ENCODE measurements at regions not wholly inside any gene's neighbourhood (a gene's known extent, or its start where the extent isn't known, plus 50 kb on each side); places are given as distances from the start of the nearest gene placed in this dataset.

GRCh38 chr5:173667702-173668101 lies 51.3 kb upstream of the BOD1 start:
- Histone ChIP-seq H3K4me3 (no peak overlapping the region), H3K36me3 (no peaks in the 10 kb centered on the region), H3K4me1 (peaks cover 0 to 8% (median 0%) of the 10 kb centered on the region in 3 donors), H3K27me3 (peaks cover 23% of the 10 kb centered on the region), H3K9me3 (peaks cover 0 to 13% (median 0%) of the 10 kb centered on the region in 3 donors), H3K27ac (no peak overlapping the region)
- no peak for TF ChIP-seq POLR2A (IDR thresholded peaks at IDR 0.05)
- TF ChIP-seq POLR2AphosphoS5 (IDR thresholded peaks at IDR 0.05), result no peak
- TF ChIP-seq EP300 (IDR thresholded peaks at IDR 0.05), result no peak
- TF ChIP-seq CTCF (IDR thresholded peaks at IDR 0.05), result no peak
- 69 to 79% methylated on average over 2 to 6 of the region's 7 CpGs for WGBS, 2 donors (ENCODE audit: low coverage in 1 of 2)
- ATAC-seq, result no peak

GRCh38 chr5:173668245-173668800 lies 51.9 kb upstream of the BOD1 start:
- no peaks in the 10 kb centered on the region for H3K36me3 ChIP-seq
- 90% methylated on average over 2 of the region's 2 CpGs; no CpG with 5 or more reads in 1 of the 2 donors for WGBS, 2 donors (ENCODE audit: low coverage in 1 of 2)
- peaks cover 0 to 13% (median 0%) of the 10 kb centered on the region in 3 donors for H3K9me3 ChIP-seq
- peaks cover 0 to 8% (median 0%) of the 10 kb centered on the region in 3 donors for H3K4me1 ChIP-seq
- TF ChIP-seq CTCF (IDR thresholded peaks at IDR 0.05), result no peak
- TF ChIP-seq EP300 (IDR thresholded peaks at IDR 0.05), result no peak
- no peak for TF ChIP-seq POLR2AphosphoS5 (IDR thresholded peaks at IDR 0.05)
- no peak for TF ChIP-seq POLR2A (IDR thresholded peaks at IDR 0.05)
- H3K27ac ChIP-seq, result no peak overlapping the region
- no peak overlapping the region for H3K4me3 ChIP-seq
- ATAC-seq, result no peak
- H3K27me3 ChIP-seq, result peaks cover 30% of the 10 kb centered on the region

- peaks cover 0 to 8% (median 0%) of the 10 kb centered on the region in 3 donors for H3K4me1 ChIP-seq
- H3K27ac ChIP-seq, result no peak overlapping the region
- peaks cover 0 to 13% (median 0%) of the 10 kb centered on the region in 3 donors for H3K9me3 ChIP-seq
- H3K27me3 ChIP-seq, result peaks cover 35% of the 10 kb centered on the region
- no peak for ATAC-seq
- H3K36me3 ChIP-seq, result no peaks in the 10 kb centered on the region
- TF ChIP-seq CTCF (IDR thresholded peaks at IDR 0.05) (no peak), POLR2AphosphoS5 (IDR thresholded peaks at IDR 0.05) (no peak), POLR2A (IDR thresholded peaks at IDR 0.05) (no peak), EP300 (IDR thresholded peaks at IDR 0.05) (no peak)
- 92% methylated on average over 2 to 5 of the region's 5 CpGs for WGBS, 2 donors (ENCODE audit: low coverage in 1 of 2)
- H3K4me3 ChIP-seq, result no peak overlapping the region
These were observed 52.5 kb upstream of the BOD1 start for GRCh38 chr5:173668910-173669309.

- peaks cover 41% of the 10 kb centered on the region for H3K27me3 ChIP-seq
- no peaks in the 10 kb centered on the region for H3K36me3 ChIP-seq
- H3K27ac ChIP-seq, result no peak overlapping the region
- H3K4me1 ChIP-seq, result peaks cover 0 to 8% (median 0%) of the 10 kb centered on the region in 3 donors
- peaks cover 0 to 16% (median 0%) of the 10 kb centered on the region in 3 donors for H3K9me3 ChIP-seq
- H3K4me3 ChIP-seq, result no peak overlapping the region
- no peak for TF ChIP-seq POLR2A (IDR thresholded peaks at IDR 0.05)
- no peak for TF ChIP-seq EP300 (IDR thresholded peaks at IDR 0.05)
- no peak for TF ChIP-seq CTCF (IDR thresholded peaks at IDR 0.05)
- TF ChIP-seq POLR2AphosphoS5 (IDR thresholded peaks at IDR 0.05), result no peak
- no peak for ATAC-seq
- WGBS, 2 donors (ENCODE audit: low coverage in 1 of 2), result 50 to 64% methylated on average over 2 to 3 of the region's 3 CpGs
These were observed 53.0 kb upstream of the BOD1 start for GRCh38 chr5:173669483-173669882.

GRCh38 chr5:173670130-173670651 lies 53.7 kb upstream of the BOD1 start:
- H3K36me3 ChIP-seq, result no peaks in the 10 kb centered on the region
- H3K9me3 ChIP-seq, result peaks cover 0 to 23% (median 0%) of the 10 kb centered on the region in 3 donors
- TF ChIP-seq POLR2AphosphoS5 (IDR thresholded peaks at IDR 0.05) (no peak), EP300 (IDR thresholded peaks at IDR 0.05) (no peak), POLR2A (IDR thresholded peaks at IDR 0.05) (no peak), CTCF (IDR thresholded peaks at IDR 0.05) (no peak)
- H3K4me1 ChIP-seq, result peaks cover 0 to 8% (median 0%) of the 10 kb centered on the region in 3 donors
- no peak for ATAC-seq
- H3K27ac ChIP-seq, result no peak overlapping the region
- WGBS, 2 donors (ENCODE audit: low coverage in 1 of 2), result 33 to 35% methylated on average over 1 to 3 of the region's 3 CpGs
- H3K4me3 ChIP-seq, result no peak overlapping the region
- peaks cover 48% of the 10 kb centered on the region for H3K27me3 ChIP-seq
